ENCODE measurements at regions not wholly inside any gene's neighbourhood (a gene's known extent, or its start where the extent isn't known, plus 50 kb on each side); places are given as distances from the start of the nearest gene placed in this dataset.

DNA sequence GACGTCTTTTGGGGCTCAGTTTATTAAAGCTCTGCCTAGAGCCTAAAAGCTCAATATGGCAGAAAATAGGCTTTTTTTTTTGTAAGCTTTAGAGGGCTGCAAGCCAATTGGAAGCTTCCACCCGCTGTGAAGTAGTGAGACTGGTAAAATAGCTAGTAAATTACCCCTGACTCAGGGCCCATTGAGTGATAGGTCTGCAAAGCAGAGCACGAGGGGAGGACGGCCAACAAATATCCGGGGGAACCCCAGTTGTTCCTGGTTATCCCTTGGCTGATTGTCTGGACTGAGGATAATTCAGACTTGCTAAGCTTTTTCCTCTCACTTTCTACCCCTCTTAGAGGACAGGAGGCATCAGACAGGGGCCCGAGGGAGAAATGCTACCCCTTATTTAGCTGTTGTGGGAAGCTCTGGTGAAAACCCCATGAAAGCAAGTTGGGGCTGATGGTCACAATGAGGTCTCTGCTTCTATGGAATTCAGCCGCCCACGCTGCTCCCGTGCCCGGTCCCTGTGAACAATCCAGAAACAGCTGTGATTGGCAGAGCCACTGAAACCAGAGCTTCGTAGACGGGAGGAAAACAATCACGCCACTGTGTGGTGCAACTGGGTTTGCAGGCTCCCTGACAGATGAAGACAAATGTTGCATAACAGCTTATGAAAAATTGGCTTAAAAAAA, 141.9 kb upstream of the LGALSL start:
- peak overlapping the region; percentile 81 for H3K27ac ChIP-seq
- DNase-seq (ENCODE audit: low read depth, low spot score): peak; percentile 89

DNA sequence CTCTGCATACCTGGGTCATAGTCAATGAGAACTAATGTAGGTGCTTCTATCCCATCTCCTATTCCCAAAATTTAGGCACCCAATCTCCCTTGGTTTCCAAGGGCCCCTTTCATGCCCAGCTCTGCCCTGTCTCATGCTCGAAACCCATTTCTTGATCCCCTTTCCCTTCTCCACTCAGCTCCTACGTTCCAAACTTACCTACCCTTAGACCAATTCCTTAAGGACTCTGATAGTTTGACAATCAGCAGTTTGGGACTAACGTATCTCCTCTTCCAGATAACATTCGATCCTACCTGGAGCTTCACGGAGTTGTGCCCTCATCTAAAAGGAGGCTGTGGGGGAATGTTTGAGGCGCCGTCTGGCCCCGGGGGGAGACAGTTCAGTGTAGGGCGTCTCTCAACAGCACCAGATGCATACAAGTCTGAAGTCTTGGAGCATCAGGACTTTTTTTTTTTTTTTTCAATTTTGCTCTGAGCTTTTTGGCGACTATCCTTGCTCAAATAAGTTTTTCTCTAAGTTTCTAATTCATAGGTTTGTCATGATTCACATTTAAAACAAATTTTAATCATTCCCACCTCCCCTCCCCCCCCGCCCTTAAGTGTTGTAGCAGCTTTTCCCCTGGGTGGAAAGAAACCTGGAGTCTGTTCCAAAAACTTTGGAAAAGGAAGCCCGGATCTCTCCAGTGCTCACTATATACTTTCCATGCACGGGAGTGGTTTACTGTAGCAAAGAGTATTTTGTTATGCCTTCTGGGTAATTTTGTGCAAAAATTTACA, 141.2 kb upstream of the LGALSL start:
- DNase-seq (ENCODE audit: low read depth, low spot score): no peak
- peak overlapping the region; percentile 81 for H3K27ac ChIP-seq

DNA sequence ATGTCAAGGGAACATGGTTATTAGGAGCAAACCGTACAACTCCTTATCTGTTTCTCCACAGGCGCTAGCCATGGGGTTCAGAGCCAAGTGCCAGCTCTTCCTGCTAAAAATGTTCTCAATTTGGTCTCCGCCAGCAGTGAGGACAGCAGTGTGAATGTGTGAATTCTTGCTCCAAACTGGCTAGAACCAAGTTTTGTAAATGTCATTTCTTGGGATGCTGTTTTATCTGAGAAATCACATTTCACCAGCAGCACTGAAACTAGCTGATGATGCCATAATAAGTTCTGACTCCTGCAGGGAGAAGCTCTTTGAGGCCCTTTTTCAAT, 140.6 kb upstream of the LGALSL start:
- DNase-seq (ENCODE audit: low read depth, low spot score): no peak
- H3K27ac ChIP-seq: no peak overlapping the region

DNA sequence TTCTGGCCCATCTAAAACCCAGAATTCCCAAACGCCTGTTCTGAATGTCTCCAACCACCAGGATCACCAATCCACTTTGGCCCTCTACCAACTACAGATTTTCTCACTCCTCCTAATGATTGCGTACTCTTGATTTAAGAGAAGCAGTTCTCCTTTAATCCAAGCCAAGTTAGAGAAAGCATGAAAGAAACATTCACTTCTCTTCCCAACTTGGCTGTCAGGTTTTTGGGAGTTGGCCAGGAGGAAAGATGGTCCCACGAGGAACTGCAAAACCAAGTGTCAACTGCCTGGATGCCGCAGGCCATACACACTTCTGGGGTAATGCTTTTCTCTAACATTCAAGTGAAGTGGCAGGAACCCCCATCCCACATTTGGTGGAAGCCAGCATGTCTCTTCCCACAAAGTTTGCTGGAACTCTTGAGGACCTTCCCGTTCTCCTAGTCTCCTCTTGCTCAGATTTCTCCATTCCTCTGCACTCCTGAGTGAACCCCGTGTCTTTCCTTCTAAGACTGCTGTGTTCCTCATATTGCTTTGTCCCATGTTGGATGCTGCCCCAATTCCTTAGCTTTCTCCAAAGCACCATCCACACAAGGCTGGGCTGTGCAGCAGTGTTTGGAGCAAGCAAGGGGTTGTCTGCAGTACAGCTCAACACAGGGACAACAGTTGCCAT, 138.5 kb upstream of the LGALSL start:
- DNase-seq (ENCODE audit: low read depth, low spot score): no peak
- no peak overlapping the region for H3K27ac ChIP-seq

DNA sequence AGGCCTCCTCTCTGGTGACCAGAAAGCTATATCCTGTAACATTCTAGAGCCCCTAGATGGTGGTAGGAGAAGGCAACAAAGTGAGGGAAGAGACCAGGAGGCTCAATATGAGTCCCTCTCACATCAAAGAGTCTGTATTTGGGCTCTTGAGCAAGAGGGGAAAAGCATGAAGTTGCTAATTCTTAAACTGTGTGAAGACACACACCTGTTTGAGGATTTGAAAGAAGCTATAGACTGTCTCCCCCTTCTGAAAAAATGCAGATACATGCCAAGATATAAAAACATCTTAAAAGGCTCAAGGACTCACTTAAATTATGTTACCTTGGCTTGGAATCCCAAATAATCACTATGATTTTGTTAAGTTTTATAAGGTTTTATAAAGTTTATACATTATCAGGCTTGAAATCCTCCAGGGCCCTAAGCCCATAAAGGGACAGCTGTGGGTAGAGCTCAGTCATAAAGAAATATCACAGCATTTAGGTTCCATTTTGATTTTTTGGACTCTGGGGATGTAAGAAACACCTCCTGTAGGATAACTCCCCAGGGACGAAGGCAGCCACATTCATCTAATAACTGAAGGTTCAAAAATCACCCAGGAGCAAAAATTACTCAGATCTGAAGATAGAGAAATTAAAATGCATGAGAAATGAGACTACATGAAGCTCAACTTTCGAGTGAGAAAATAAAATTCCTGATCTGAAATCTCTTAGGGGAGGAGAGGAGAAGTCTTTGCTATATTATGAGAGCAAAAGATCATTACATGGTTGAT, 136.1 kb upstream of the LGALSL start:
- H3K27ac ChIP-seq: no peak overlapping the region
- DNase-seq (ENCODE audit: low read depth, low spot score): no peak

DNA sequence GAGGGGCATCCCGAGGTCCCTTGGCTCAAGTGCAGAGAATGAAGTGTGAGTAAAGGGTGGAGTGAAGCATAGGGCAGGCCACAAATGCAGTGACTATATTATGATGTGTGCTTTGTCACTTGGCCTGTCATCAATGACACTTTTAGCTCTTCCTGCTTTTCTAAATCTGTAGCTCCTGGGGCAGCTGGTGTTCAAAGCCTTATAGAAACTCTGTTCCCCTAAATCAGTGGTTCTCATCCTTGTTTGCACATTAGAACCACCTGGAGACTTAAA, 135.6 kb upstream of the LGALSL start:
- no peak for DNase-seq (ENCODE audit: low read depth, low spot score)

DNA sequence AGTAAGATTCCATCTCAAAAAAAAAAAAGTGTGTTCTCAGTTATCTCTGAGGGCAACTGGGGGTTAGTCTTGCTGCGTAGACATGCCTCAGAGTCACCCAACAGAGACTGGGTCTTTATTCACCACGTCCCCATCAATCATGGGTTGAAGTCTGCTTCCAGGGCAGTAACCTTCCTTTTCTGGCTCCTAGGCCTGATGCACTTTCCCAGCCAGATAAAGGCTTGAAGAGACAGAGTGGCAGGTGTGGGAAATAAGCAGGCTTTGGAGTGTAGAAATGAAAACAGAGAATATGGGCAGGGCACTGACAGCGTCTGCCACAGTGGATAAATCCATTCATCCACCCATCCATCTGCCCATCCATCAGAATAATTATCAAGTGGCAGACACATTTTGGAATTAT, 134.1 kb upstream of the LGALSL start:
- no peak for DNase-seq (ENCODE audit: low read depth, low spot score)
- H3K27ac ChIP-seq: no peak overlapping the region

More for the DNA sequence above, 135.6 kb upstream of the LGALSL start:
- no peak overlapping the region for H3K27ac ChIP-seq

DNA sequence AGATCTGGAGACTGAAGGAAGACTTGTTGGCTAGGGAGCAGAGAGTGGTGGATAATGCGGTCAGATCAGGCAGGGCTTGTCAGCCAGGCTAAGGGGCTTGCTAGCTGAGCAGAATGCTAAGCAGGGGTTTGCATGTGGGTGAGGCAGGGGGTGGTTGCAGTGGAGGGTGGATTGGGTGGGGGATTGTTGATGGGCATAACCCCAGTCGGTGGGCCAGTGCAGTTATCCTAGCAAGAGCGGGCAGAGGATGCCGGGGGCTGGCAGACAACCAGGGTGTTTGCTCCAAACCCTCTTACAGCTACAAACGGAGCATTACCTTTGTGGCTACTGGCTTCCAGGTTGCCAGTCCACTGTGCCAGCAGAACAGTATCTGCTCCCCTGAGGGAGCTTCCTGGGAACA, 131.5 kb upstream of the LGALSL start:
- no peak overlapping the region for H3K27ac ChIP-seq
- no peak for DNase-seq (ENCODE audit: low read depth, low spot score)

DNA sequence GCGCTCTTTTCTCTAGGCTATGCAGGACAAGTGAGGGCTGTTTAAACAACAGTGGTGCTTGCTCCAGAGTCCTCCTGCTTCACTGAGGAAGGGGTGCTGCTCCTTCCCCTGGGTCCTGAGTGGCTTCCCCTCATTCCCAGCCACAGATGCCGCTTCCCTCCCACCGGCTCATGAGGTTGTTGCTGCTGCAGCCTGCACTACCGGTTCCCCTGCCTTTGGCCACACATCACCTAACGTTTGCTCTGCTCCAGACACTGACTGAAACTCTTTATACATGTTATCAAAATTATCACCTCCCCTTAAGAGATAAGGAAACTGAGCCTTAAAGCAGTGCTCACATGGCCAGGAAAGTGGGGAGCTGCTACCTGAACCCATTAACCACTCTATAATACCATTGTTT, 130.8 kb upstream of the LGALSL start:
- DNase-seq (ENCODE audit: low read depth, low spot score): no peak
- H3K27ac ChIP-seq: no peak overlapping the region

DNA sequence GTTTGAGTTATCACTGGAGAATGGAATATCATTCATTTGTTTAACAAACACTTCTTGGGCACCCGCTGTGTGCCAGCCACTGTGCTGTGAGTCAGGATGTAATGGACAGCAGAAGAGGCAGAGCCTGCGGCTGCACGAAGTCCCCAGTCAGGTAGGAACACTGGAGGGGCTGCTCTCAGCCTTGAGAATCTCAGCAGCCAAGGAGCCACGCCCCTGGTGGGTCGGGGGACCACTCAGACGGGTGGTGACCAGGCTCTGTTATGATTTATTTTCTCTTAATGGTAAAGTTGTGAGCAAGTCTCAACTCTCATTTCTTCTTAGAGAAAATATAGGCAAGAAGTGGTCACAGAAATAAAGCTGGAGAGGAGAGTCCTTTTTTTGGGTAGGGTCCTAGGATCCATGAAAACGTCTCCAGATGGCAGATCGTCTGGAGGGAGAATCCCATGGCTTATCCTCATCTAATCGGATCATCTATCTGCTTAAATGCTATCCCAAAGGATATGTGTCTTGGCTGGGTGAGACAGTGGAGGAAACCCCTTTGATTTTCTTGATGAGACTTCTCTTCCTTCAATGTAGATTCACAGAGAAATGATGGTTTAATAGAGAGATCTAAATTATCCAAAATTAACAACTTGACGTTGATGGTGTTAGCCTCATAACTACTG, 129.1 kb upstream of the LGALSL start:
- no peak overlapping the region for H3K27ac ChIP-seq
- DNase-seq (ENCODE audit: low read depth, low spot score): no peak

DNA sequence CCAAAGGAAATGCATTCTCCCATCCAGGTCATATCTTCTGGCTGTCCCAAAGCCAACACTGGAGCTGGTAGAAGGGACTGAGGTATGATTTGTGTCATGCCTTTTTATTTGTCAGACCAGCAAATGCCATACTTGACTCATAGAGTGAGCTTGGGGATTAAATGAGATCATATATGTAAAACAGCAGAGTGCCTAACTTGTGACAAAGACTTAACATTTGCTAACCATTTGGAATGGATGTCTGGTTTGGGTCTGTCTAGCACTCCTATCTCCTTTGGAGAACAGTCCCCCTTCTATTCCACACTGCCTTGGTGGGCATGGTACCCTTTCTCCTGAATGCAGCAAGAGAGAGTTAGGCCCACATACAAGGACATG, 128.5 kb upstream of the LGALSL start:
- no peak overlapping the region for H3K27ac ChIP-seq
- no peak for DNase-seq (ENCODE audit: low read depth, low spot score)

DNA sequence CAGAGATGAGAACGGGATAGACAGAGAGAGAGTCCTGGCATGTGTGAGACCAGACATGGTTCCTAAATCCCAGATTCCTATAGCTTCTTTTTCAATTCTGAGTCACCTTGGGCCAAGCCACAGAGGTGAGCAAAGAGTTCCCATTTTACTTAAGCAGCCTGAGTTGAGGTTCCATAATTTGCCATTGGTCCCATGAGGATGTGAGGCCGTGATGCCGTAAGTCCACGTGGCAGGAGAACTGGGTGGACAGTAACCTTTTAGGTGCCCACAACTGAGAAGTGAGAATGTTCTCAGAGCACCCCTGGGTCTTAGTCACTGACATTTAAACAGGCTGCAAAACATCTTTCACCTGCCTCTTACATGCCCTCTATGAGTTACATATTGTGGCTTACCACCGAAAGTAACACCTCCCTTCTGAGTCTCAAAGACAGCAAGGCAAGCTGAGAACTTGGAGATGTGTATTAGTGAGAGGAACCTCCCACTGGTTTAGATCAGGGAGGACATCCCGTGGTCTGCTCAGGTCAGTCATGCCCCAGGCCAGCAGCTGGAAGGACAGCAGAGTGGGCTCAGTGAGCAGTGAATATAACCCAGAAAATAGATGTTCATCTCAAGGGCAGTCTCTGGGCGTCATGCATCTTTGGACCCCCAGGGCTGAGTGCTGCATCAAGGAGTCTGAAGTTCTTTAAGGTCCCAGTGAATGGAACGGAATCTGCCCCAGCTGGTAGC, 127.9 kb upstream of the LGALSL start:
- DNase-seq (ENCODE audit: low read depth, low spot score): no peak
- no peak overlapping the region for H3K27ac ChIP-seq

DNA sequence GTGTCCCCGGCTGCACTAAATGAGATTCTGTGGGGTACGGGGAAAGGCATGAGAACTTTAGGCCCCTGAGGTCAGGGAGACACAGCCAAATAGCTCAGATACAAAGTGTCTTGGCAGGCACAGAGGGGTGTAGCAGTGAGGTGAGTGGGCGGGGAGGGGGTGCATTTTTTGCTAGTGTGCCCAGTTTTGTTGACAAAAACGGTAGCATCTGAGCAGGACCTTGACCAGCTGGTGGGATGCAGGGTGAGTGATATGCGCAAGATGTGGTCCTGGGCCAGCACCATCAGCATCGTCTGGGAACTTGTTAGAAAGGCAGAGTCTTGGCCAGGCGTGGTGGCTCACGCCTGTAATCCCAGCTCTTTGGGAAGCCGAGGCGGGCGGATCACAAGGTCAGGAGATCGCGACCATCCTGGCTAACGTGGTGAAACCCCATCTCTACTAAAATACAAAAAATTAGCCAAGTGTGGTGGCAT, 127.3 kb upstream of the LGALSL start:
- H3K27ac ChIP-seq: no peak overlapping the region

DNA sequence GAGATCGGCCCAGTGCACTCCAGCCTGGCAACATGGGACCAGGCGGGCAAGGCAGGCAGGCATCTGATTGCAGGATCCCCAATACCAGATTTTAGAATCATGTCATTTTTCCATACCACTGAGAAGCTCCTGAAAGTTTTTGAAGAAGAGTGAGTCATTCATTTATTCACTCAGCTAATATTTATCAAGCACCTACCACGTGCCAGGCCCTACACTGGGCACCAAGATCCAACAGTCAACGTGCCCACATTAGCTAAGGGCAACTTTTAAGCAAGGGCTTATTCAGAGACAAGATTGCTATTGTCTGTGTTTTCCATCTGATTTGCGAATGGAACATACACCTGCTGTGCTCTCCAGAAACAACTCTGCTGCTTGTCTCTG, 126.8 kb upstream of the LGALSL start:
- DNase-seq (ENCODE audit: low read depth, low spot score): no peak

More for the DNA sequence above, 127.3 kb upstream of the LGALSL start:
- no peak for DNase-seq (ENCODE audit: low read depth, low spot score)

DNA sequence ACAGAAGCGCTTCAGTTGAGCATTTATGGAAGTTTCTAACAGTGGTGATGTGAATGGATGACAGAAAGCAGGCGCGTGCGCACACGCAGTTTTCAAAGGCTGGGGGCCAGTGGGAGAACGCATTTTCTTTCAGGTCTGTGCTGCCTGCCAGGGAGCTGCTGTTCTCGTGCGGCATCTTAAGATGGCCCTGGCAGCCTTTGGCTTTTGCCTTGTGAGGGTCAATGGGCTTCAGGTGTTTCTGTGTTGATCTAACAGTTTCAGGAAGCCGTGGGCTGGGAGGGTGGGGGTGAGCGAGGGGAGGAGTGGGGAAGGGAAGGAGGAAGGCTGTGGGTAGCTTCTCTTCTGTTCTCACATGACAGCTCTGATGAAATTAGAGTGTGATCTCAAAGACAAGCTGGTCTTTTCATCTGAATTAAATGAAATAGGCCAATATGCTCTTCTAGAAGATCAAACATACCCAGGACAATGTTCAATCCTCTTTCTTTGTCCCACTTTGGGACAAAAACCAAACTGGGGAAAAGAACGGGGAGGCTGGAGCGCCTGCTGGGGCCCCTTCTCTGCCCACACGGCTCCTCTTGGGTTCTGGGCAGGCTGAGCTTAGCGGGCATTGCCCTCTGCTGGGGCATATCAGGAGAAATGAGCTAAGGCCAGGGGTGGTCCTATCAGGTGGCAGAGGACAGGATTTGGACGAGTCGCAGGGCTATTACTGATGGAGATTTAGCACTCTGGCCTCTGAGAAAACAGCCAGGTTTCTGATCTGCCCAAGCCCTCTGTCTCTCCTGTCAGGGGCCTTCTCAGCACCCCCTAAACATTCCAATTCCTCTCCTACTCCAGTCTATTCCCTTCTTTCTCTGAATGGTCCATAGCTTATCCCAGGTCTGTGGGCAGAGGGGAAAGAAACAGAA, 126.2 kb upstream of the LGALSL start:
- no peak overlapping the region for H3K27ac ChIP-seq
- no peak for DNase-seq (ENCODE audit: low read depth, low spot score)

More for the DNA sequence above, 126.8 kb upstream of the LGALSL start:
- no peak overlapping the region for H3K27ac ChIP-seq

DNA sequence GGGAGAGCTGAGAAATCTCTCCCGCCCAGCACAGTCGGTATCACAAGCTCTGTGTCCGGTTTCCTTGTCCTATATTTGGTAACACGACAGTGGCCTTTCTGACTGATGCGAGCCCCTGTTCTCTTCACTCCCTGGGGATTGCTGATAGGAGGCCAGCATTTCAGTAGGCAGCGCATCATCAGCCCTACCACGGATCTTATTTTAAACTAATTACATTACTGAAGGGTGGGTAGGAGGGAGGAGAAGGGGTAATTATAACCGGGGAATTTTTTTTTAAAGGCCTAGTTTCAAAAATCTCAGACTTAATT, 125.6 kb upstream of the LGALSL start:
- H3K27ac ChIP-seq: no peak overlapping the region
- no peak for DNase-seq (ENCODE audit: low read depth, low spot score)

DNA sequence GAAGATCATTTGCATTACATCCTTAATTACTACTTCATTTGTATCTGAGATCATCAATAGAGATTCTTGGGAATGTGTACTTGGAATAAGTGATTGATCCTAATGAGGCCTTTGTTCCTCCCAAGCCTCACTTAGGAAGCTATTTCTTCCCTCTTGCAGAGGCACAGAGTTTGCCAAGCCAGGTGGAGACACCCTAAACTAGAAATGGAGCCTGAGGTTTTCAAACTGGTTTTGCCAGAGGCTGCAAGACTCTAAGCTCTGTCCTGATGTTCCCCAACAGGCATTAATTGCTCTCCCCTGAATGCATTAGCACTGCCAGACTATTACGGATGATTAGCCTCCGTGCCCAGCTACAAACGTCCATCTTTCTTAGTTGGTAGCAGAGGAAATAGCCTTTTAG, 125.2 kb upstream of the LGALSL start:
- no peak for DNase-seq (ENCODE audit: low read depth, low spot score)
- no peak overlapping the region for H3K27ac ChIP-seq

DNA sequence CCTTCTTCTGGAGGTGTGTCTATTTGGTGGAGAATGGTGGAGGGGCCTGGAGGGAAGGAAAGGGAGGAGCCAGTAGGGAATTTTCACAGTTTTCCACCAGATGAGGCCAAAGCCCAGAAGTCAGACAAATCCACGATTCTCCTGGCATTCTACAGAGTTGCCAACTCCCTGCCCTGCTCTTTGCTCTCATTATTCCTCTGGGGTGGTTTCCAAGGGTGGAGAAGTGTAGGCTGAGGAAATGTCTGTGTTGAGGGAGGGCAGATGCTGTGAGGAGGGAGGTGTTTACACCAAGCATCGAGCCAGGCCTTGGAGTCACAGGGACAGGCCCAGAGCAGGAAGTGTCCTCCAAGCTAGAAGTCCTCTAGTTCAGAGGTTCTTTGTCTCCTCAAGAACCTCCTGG, 124.1 kb upstream of the LGALSL start:
- no peak for DNase-seq (ENCODE audit: low read depth, low spot score)
- H3K27ac ChIP-seq: no peak overlapping the region
